AG20443 (cell line): ENCODE measurements at regions not wholly inside any gene's neighbourhood (a gene's known extent, or its start where the extent isn't known, plus 50 kb on each side); places are given as distances from the start of the nearest gene placed in this dataset.
A peak's percentile ranks its signal among the peaks of the same experiment; 100 is the strongest.
"Not testable (repeated sequence)": the region's sequence is repeated elsewhere in the genome, so short reads cannot be mapped to it uniquely, and the experiment has no call there.

Source experiments
- DNase-seq: peaks from one replicate; pipeline ENCODE4 v3.0.0; 2012; ENCODE audit warnings: low spot score, mixed read lengths

DNA sequence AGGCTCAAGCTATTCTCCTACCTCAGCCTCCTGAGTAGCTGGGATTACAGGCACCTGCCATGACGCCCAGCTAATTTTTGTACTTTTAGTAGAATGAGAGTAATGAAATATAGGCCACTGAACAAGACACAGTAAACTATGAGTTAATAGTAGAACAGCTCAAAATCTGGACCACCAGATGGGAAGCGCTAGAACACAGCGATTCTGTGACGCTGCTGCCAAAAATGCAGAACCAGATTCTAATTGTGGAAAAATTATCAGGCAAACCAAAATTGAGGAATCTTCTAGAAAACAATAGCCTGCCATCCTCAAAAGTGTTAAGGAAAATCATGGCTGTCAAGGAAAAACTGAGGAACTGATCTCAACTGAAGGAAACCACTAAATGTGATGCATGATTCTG is 111.4 kb upstream of the TIAM1 start:
- no peak for DNase-seq

DNA sequence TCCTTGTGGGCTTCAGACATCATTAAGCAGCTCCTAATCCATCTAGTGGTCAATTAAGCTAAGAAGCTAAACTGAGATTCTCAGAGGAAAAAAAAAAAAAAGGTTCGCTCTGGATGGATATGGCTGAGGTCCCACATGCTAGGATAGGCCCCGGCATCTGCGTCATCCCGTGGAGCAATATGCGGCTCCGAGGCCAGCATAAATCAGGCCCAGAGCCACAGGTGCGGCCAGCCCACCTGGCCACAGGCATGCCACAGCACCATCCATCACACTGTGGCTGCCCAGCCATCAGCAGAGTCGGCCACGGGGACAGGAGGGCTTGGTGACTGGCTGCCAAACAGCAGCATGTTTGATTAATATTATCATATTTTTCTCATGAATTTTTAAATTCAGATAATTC is 106.9 kb upstream of the TIAM1 start:
- no peak for DNase-seq

DNA sequence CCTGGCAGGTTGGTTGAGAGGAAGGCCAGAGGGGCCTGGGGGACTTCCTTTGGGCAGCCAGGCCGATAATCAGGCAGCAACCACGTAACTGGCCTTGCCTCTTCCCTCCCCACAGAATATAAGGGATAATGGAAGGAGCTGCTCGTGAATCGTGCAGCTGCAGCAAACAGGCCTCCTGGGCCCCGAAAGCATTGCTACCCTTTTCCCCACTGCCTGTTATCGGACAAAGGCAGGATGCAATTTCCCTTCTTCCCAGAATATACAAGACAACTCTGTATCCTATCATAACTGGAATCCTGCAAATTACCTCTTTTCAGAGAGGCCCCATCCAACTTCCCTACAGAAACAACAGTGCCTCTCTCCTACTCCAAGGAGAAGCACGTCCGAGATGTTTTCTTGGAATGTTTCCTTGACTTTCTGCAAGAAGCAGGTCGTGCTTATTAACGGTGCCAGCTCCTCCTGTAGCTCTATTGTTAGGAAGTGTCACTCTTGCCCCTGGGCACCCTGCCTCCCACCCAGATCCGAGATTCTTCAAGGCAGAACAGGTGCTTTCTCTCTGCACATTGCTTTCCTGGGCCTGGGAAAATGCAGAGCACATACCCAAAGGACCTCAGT is 106.0 kb upstream of the TIAM1 start:
- DNase-seq: no peak

DNA sequence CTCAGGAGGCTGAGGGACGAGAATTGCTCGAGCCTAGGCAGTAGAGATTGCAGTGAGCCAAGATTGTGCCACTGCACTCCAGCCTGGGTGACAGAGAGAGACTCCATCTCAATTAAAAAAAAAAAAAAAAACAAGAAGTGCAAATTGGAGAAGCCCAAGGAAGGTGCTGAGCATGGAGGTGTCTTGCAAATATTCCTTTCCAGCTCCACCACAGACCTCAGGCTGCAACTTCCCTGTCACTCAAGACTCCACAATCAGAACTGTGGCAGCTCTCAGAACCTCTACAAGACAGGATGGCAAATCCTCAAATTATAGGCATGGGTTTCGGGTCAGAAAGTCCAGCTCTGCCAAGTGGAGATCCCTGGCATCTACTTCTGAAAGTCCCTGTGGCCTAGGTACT is 104.4 kb upstream of the TIAM1 start:
- no peak for DNase-seq

DNA sequence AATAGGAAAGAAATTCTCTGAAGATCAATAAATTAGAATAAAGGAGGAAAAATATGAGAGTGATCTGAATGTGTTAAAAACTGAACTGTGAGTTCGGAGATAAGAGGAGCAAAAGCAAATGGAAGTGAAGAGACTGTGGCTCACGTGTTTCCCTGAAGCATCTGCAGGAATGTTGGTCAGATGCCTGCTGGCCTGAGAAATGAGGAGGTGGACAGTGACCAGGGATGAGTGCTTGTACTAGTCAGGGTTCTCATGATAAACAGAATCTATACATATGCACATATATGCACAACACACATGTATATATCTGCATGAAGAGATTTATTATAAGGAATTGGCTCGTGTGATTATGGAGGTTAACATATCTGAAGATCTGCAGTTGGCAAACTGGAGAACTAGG is 103.4 kb upstream of the TIAM1 start:
- DNase-seq: peak; percentile 65

DNA sequence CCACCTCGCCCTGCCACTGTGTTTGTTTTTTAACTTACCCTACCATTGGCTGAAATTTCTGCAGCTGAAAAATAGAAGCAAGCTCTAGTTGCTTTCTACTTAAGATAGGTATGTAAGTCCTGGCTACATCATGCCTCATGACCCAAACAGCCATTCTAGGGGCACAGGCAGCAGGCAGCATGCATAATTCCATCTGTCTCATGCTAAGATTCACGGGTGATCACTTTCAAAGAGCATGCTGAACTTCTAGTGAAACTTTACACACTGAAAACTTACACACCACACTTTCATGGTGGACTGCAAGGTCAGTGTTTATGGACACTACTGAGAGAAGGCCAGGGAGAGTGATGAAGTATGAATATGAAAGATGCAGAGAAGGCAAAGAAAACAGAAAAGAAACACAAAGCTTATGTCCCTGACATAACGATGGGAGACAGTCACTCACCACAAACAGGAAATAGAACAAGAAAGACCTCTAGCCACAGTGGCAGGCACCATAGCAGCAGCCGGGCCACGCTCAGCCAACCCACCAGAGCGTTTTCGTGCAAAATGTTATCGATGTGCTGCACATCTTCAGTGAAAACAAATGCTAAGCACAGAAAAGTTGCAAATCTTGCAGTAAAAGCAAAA is 102.3 kb upstream of the TIAM1 start:
- no peak for DNase-seq

DNA sequence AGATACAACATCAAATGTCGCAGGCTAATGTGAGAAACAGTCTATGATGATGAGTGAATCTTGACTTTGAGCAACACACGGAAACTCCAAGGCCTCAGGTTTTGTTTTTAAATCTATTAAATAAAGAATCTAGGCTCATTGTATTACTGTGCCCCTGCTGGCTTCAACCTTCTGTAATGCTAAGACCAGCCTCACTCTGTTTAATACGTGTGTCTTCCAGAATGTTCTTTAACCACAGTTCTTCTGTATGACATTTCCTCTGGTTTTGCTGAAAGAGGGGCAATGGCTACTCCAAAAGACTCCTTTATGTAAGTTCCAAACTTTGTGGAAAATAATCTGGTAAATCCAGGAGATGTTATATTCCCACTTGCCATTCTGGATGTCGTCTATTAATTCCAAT is 101.1 kb upstream of the TIAM1 start:
- no peak for DNase-seq

DNA sequence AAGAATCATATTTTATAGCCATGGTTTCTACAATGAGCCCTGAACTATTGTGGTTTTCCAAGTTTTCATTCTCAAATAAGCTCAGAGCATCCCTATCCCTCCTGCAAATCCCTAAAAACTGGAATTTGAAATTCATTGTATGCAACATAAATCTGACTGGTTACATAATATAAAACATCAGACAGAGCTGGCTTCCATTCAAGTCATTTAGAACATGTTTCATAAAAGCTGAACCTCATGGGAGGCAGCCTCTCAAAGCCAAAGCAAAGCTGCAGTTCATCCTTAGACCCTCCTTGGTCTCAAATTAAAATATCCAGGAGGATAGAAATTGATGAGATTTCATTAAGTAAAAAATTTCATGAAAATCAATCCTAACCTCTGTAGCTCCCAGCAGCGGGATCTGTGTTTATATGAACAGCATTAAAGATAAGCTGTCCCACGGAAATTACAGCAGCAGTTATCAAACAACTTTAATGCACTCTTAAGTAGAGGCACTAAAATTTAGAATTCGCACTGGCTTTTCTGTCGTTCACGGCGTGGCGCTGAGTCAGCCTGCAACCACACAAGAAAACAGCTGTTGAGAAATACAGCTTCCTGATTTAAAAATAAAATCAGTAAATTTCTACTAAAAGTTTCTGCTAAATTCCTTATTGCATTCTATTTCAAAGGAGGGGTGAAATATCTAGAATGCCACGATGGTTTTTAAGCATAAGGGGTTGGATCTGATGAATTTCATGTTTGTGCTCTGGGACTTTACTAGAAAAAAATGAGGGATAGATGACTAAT is 99.9 kb upstream of the TIAM1 start:
- peak; percentile 65 for DNase-seq

DNA sequence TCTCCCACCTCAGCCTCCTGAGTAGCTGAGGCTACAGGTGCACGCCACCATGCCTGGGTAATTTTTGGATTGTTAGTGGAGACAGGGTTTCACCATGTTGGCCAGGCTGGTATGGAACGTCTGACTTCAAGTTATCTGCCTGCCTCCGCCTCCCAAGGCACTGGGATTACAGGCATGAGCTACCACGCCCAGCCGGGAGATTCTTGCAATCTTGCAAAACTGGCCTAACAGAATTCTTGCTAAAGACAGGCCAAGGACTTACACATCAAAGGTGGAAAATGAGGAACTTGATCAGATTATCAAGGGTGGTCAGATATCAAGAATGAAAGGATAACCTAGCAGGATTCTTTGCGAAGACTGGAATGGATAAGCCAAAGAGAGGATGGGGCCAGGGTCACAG is 98.3 kb upstream of the TIAM1 start:
- no peak for DNase-seq

DNA sequence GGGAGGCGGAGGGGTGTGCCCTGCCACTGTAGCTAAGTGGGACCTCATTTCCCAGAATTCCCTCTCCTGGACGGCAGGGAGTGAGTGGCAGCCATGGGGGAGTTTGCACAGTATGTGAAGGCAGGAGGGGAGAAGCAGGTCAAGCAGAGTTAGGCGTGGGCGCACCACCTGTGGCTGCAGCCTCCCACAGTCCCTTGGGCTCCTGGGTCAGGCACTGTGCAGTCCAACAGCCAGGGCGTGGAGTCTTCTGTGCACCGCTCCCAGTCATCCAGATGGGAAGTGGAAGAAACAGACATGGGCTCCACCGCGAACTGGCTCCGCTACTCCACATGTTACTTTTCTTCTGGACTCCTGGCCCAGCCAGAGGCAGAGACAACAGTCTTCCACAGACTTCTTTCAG is 85.4 kb upstream of the TIAM1 start:
- DNase-seq: no peak

DNA sequence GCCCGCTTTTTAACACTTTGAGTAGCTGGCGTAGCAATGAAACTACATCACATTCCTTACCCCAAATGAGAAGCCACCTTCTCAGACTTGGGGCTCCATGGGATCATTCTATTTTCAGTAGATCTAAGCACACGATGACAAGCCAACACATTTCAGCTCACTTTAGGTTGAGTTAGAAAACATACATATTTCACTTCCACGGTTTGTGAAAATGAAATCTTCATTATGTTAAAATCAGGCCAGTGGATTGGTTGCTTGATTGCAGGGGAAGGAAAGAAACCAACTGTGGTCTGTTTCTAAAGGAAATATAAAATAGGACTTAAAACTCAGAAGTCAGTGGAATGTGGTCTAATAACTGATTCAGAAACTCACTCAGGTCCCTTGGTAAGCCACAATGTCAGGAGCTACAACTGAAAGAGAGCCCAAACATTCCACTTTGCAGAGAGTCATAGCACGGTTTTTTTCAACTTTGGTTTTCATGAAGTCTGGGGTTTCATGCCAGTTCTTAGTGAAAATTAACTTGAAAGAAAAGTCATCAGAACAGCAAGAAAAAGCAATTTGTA is 82.3 kb upstream of the TIAM1 start:
- DNase-seq: peak; percentile 44

DNA sequence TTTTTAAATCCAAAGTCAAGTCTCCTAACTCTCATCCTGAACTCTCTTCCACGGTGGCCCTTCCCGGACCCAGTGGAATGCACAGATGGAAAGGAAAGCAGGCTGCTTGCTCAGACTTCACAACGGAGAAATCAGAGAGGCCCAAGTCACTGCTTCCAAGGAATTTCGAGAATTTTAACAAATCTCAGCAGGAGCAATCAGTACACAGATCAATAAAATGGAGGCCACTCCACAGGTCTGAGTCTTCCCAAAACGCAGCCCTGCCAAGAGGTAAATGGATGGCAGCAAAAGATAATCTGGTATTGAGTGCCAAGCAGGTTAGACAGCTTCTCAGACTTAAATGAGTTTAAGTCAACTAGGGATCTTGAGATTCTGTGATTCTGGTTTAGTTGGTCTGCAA is 81.1 kb upstream of the TIAM1 start:
- DNase-seq: no peak

DNA sequence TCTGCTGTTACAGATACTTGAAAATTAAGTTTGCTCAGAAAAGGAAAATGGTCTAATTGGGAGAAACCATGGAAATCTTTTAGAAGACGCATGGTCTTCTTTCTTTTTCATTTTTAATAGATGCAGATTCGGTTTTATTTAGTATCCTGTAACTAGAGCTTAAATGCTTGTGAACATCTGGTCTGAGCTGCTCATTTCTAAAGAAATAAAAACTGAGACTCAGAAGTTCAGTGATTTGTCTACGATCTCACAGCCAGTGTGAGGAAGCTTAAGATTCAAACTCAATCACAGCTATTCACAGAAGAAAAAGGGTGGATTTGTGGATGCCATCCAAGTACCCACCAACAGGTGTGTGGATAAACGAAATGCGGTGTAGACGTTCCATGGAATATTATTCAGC is 80.0 kb upstream of the TIAM1 start:
- DNase-seq: no peak

DNA sequence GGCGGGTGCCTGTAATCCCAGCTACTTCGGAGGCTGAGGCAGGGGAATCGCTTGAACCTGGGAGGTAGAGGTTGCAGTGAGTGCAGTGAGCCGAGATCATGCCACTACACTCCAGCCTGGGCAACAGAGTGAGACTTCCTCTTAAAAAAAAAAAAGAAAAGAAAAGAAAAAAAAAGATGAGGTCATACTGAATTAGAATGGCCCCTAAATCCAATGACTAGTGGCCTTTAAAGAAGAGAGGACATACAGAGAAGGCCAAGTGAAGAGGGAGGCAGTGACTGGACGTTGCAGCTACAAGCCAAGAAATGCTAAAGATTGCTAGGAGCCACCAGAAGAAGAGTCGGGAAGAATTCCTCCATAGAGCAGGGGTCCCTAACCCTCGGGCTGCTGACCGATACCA is 76.9 kb upstream of the TIAM1 start:
- DNase-seq: no peak

DNA sequence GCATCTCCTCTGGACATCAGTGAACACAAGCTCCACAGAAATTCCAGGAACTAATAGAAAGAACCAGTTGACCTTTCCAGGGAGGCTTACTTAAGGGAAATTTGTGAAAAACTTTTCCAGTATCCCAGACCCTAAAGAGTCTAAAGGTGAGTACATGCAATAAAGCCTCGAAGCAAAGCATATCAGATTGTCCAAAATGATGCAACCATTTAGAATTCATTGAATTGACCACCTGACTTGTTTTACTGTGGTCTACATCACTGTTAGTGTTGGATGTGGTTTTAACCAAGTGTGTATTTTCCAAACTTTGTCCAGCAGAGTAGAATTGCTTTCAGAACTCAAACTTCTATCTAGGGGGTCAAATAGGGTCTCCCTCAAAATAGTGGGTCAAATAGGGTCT is 76.3 kb upstream of the TIAM1 start:
- DNase-seq: no peak

DNA sequence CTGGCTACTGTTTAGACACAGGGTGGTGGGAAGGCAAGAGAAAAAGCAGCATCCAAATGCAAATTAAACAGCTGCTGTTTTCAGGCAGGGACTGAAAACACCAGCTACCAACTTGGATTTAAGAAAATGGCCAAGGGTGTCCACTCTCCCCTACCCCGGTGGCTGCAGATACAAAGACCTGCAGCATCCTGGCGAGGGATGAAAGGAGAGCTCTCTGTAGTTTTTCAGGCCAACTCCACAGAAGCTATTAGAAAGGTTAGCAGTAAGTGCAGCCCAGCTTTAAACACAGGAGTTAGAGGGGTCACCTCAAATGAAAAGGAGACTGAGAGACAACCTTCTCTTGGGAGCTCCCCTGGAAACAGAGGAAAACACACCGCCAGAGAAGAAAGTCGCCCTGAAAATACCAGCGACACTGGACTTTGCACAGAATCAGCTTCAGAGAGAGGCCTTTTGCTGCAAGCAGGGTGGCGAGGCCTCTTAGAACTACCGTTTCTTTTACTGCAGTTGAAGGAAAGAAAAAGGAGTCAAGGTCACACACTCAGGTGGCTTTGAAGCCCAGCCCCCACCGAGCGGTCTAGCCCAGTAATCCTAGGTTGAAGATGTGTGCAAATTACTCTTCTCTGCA is 74.4 kb upstream of the TIAM1 start:
- no peak for DNase-seq

DNA sequence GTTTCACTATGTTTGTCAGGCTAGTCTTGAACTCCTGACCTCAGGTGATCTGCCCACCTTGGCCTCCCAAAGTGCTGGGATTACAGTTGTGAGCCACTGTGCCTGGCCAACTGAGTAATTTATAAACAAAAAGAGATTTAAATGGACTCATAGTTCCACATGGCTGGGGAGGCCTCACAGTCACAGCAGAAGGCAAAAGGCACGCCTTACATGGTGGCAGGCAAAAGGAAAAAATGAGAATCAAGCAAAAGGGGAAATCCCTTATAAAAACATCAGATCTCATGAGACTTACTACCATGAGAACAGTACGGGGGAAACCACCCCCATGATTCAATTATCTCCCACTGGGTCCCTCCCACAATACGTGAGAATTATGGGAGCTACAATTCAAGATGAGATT is 73.2 kb upstream of the TIAM1 start:
- not testable (repeated sequence) for DNase-seq

DNA sequence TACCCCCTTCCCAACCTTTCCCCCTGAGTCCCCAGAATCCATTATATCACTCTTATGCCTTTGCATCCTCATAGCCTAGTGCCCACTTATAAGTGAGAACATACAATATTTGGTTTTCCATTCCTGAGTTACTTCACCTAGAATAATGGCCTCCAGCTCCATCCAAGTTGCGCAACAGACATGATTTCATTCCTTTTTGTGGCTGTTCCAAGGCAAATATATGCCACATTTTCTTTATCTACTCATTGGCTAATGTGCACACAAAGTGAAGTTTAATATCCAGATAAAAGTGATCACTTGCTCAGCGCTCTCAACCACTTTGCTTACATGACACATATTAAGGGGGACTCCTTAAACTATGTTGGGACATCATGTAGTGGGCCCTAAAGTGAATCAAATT is 72.4 kb upstream of the TIAM1 start:
- no peak for DNase-seq

DNA sequence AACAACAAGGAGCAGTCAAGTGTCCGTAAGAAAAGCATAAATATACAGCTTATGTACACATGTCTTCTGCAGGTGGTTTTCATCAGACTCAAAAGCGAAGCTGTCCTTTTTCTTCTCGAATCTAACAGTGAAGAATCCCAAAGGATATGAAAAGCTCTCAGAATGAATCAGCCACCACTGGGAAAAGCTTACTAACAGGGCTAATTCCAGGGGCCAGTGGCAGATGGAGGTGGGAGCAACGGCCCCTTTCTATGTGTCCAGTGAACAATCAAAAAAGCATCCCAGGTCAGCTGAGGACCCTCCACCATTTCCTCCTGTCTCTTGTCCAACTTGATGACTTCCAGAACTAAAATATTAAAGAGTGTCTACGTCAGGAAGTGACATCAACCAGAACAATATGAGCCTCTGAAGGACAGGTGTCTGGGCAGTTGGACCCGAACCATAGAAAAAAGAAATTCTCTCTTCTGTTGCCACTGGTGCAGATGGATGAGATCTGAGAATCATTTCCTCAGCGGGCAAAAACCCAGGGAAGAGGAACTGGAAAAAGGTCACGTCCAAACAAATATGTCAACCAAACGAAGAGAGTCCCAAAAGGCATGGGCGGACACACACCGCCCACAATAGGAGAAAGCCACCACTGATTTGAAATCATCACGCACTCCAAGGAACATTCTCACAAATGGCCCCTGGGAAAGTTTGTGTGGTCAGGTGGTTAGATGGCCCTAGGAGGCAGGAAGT is 70.4 kb upstream of the TIAM1 start:
- DNase-seq: no peak

DNA sequence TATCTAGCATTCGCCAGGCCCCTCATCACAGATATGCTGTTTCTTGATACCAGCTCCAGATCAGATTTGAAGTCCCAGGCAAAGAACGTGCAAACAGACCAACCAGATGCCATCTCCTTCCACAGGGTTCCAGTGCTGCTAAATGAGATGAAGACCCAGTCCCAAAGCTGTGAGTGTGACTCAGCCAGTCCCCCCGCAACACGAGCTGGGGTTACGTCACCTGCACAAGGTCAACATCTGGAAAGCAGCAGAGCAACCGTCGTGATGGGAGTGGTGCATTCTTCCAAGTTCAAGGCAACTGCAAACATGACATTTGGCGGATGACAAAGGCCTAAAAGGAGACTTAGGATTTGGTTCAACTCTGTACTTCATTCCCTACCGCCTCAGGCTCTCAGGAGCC is 69.6 kb upstream of the TIAM1 start:
- no peak for DNase-seq

DNA sequence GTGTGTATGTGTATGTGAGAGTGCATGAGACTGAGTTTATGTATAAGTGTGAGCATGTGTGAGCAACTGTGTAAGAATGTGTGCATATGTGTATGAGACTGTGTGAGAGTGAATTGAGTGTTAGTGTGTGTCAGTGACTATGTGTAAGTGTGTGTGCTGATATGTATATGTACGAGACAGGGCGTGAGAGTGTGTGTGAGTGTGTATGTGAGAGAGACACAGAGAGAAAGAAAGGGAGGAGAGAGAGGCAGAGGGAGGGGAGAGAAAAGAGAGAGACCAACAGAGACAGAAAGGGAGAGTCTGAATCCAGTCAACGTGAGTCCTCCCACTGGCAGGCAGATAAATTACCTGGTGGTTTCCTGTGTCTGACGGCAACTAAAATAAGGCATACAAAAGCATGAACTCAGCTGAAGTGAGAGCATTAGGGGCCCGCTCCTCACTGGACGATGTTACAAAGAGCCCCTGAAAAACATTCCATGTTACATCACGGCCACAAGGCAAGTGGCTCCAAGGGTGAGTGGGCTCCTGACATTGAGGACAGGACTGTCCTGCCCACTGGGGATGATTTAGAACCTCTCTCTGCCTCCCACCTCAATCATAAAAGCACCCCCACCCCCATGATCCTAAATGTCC is 66.6 kb upstream of the TIAM1 start:
- no peak for DNase-seq
